Stomach (tissue), 8 donors: ENCODE measurements at regions not wholly inside any gene's neighbourhood (a gene's known extent, or its start where the extent isn't known, plus 50 kb on each side); places are given as distances from the start of the nearest gene placed in this dataset.
A peak's percentile ranks its signal among the peaks of the same experiment; 100 is the strongest.

Experiments used
- DNase-seq, 2 donors: peaks; one replicate each; pipeline versions ENCODE4 v3.0.0 to v3.0.0-alpha.2; 2013 to 2019
- H3K27ac ChIP-seq, 5 donors: fragments of 200-600 bp in 4 of 5; sonication (generic) in 4 of 5; one replicate each; pipeline ENCODE4 v1.5.1; 2013 to 2019; ENCODE audit warnings: mild to moderate bottlenecking in 1 of 5, moderate library complexity in 1 of 5
- H3K27me3 ChIP-seq, 3 donors: fragments of 200-600 bp; sonication (generic); one replicate each; pipeline ENCODE4 v1.5.1; 2017 to 2019; ENCODE audit warnings: mixed run types in 1 of 3
- H3K36me3 ChIP-seq, 4 donors: fragments of 200-600 bp; sonication (generic); 1 replicate in 3 of 4; 2 replicates in 1 of 4; pipeline ENCODE4 v1.5.1; 2016 to 2019
- H3K4me1 ChIP-seq, 4 donors: fragments of 200-600 bp; sonication (generic); one replicate each; pipeline ENCODE4 v1.5.1; 2016 to 2019
- H3K4me3 ChIP-seq, 4 donors: fragments of 200-600 bp; sonication (generic) in 3 of 4; one replicate each; pipeline ENCODE4 v1.5.1; 2016 to 2019; ENCODE audit warnings: mild to moderate bottlenecking in 1 of 4
- H3K9me3 ChIP-seq, 4 donors: fragments of 200-600 bp; sonication (generic); one replicate each; pipeline ENCODE4 v1.5.1; 2016 to 2019
- CTCF ChIP-seq, 7 experiments: fragments of 450-650 bp in 4 of 7; fragments of 200-600 bp in 3 of 7; sonication (generic) in 3 of 7; IDR thresholded peaks; one replicate each; pipeline ENCODE4 v1.5.1; 2016 to 2019; ENCODE audit warnings: antibody characterized with exemption in 7 of 7, control low read depth in 2 of 7, mild to moderate bottlenecking in 1 of 7
- EP300 ChIP-seq: sonication (generic); formaldehyde crosslinking; IDR thresholded peaks from one replicate; pipeline ENCODE4 v1.6.1; 2017; ENCODE audit warnings: antibody characterized with exemption
- POLR2A ChIP-seq, 4 donors: fragments of 450-650 bp; IDR thresholded peaks; one replicate each; pipeline ENCODE4 v1.6.1; 2016; ENCODE audit warnings: antibody characterized with exemption in 4 of 4, control low read depth in 2 of 4, mild to moderate bottlenecking in 1 of 4, moderate library complexity in 1 of 4
- POLR2AphosphoS5 ChIP-seq, 3 donors: sonication (generic); formaldehyde crosslinking; IDR thresholded peaks; one replicate each; pipeline ENCODE4 v1.6.1; 2016; ENCODE audit warnings: antibody characterized with exemption in 3 of 3
- WGBS, 5 donors: extraction: QIAGEN DNeasy Blood & Tissue Kit in 3 of 5; methylation state at CpG; one replicate each; pipeline versions ENCODE4 v1.1.5 to v1.1.7; 2013 to 2018; 5-methylcytosine and 5-hydroxymethylcytosine counted together
- intact Hi-C: fragments of 100-400 bp; cut with DNase I; formaldehyde crosslinking; loops from one replicate; pipeline ENCODE4 v1.15.1; 2023; ENCODE audit warnings: low total_unique reads
- donor health status: healthy with polysubstance abuse.
- donor health status: Bipolar disorder and iron deficiency.
- donor health status: healthy.

DNA sequence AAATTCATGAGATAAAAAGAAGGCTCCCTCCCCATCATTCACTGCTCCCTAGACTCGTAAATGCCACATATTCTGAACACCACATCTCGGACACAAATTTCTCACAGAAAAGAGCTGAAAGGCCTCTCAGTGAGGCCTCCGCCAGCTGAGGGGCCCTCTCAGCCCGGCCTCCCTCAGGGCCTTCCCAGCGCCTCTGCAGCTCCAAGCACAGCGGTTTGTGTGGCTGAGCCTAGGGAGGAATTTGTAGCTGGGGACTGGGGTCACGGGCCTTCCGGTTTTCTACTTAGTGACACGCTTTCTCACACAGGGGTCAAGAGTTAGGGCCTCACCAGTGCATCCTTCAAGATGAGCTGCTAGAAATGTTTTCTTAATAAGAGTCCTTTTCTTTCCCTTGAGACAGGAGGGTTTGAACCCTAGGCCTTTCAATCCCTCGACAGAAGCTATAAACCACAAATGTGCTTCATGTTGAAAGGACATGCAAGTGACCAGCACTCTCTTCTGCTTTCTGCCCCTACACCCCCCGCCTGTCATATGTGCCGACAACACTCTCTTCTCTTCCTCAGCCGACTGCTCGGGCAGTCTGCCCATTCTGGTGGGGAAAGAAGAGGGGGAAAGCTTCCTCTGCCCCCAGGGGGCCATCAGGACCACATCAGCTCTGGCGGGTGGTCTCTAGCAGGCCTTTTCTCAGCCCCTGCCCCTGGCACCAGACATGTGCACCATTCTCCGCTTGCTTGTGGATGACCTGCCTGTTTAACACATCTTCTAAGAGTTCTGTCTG is 104.9 kb downstream of the CHIC2 start:
- H3K4me3 ChIP-seq: no peak overlapping the region
- H3K4me1 ChIP-seq: no peaks in the 10 kb centered on the region
- H3K27ac ChIP-seq: no peak overlapping the region
- H3K27me3 ChIP-seq: no peaks in the 10 kb centered on the region
- 86 to 93% (median 88%) methylated on average over 16 of the region's 16 CpGs for WGBS, 5 donors
- H3K9me3 ChIP-seq: no peaks in the 10 kb centered on the region
- no peaks in the 10 kb centered on the region for H3K36me3 ChIP-seq
- TF ChIP-seq POLR2AphosphoS5 (IDR thresholded peaks at IDR 0.05) (no peak), CTCF (IDR thresholded peaks at IDR 0.05) (no peak), EP300 (no peak), POLR2A (IDR thresholded peaks at IDR 0.05) (no peak)
- intact Hi-C loops: no loop called here
- peak in 1 of 2 donors; percentile 25 for DNase-seq

GRCh38 chr4:53956454-53956853 is 108.0 kb downstream of the CHIC2 start:
- no peaks in the 10 kb centered on the region for H3K9me3 ChIP-seq
- H3K27me3 ChIP-seq: no peaks in the 10 kb centered on the region
- H3K4me3 ChIP-seq: no peak overlapping the region
- peak in 1 of 2 donors; percentile 6 for DNase-seq
- H3K27ac ChIP-seq: no peak overlapping the region
- intact Hi-C loops: no loop called here
- TF ChIP-seq CTCF (IDR thresholded peaks at IDR 0.05) (no peak), POLR2A (IDR thresholded peaks at IDR 0.05) (no peak), EP300 (no peak), POLR2AphosphoS5 (IDR thresholded peaks at IDR 0.05) (no peak)
- H3K4me1 ChIP-seq: no peaks in the 10 kb centered on the region
- no peaks in the 10 kb centered on the region for H3K36me3 ChIP-seq

DNA sequence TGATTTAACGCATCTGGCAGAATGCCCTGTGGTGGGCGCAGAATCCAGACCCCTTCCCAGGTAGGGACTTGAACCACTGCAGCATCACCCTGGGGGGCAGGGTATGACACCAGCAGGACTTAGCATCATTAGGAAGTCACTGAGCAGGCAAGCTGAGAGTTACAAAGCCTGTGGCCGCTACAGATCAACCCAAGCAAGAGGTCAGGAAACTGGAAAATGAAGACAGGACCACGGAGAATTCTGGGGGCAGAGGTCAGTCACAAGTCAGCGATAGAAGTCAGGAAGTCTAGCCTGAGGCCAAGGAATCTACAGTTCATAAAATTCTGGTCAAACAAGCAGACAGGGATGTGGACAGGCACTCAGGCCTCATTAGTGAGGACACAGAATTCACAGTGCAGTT is 108.4 kb downstream of the CHIC2 start:
- no peaks in the 10 kb centered on the region for H3K9me3 ChIP-seq
- H3K27me3 ChIP-seq: no peaks in the 10 kb centered on the region
- TF ChIP-seq CTCF (IDR thresholded peaks at IDR 0.05) (no peak), POLR2A (IDR thresholded peaks at IDR 0.05) (no peak), EP300 (no peak), POLR2AphosphoS5 (IDR thresholded peaks at IDR 0.05) (no peak)
- no peak for DNase-seq
- intact Hi-C loops: no loop called here
- H3K36me3 ChIP-seq: no peaks in the 10 kb centered on the region
- H3K27ac ChIP-seq: no peak overlapping the region
- no peak overlapping the region for H3K4me3 ChIP-seq
- WGBS, 5 donors: 75 to 82% (median 78%) methylated on average over 5 of the region's 5 CpGs
- no peaks in the 10 kb centered on the region for H3K4me1 ChIP-seq

DNA sequence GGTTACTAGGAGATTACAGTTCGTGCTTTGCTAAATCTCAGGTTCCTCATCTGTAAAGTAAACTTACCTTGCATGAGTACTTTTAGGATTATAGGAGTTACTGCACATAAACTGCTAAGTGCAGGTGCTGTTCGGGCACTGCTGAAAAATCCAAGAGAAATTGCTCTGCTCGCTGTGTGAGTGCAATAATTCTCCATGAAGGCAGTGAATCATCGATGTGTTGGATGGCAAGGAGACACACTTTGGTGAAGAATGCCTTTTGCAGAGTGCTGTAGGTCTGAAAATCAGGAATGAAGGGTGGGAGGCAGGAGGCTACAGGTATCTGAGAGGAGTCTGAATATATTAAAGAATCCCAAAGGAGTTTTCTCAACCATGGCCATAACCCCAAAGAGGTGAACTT is 113.0 kb downstream of the CHIC2 start:
- TF ChIP-seq CTCF (IDR thresholded peaks at IDR 0.05) (no peak), POLR2A (IDR thresholded peaks at IDR 0.05) (no peak), POLR2AphosphoS5 (IDR thresholded peaks at IDR 0.05) (no peak), EP300 (no peak)
- Histone ChIP-seq H3K36me3 (no peaks in the 10 kb centered on the region), H3K27me3 (no peaks in the 10 kb centered on the region), H3K27ac (no peak overlapping the region), H3K4me3 (no peak overlapping the region), H3K9me3 (no peaks in the 10 kb centered on the region), H3K4me1 (no peaks in the 10 kb centered on the region)
- intact Hi-C loops: no loop called here
- WGBS, 5 donors: 78 to 80% (median 78%) methylated on average over 4 of the region's 4 CpGs
- no peak for DNase-seq
